T follicular helper cell (primary cell): ENCODE measurements at regions not wholly inside any gene's neighbourhood (a gene's known extent, or its start where the extent isn't known, plus 50 kb on each side); places are given as distances from the start of the nearest gene placed in this dataset.

Experiments
- DNase-seq: peaks from one replicate; pipeline ENCODE4 v3.0.0-alpha.2; 2020; ENCODE audit warnings: low read depth

DNA sequence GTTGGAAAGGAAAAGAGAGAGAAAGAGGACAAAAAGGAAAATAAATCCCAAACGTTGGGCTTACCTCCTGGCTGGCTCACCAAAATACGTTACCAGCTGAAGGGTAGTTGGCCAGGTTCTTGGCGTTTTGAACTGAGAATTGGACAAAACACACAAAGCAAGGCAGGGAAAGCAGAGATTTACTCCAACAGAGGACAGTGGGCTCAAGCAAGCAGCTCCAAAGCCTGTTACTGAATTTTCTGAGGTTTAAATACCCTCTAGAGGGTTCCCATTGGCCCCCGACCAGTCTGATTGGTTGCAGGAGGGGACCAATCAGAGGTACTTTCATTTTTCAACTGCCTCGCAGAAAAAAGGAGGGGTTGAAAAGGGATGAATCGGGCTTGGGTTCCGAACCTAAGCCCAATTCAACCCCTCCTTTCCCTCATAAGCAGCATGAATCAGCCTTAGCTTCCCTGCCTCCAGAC, 55.6 kb upstream of the ALOX12 start:
- DNase-seq, result no peak

DNA sequence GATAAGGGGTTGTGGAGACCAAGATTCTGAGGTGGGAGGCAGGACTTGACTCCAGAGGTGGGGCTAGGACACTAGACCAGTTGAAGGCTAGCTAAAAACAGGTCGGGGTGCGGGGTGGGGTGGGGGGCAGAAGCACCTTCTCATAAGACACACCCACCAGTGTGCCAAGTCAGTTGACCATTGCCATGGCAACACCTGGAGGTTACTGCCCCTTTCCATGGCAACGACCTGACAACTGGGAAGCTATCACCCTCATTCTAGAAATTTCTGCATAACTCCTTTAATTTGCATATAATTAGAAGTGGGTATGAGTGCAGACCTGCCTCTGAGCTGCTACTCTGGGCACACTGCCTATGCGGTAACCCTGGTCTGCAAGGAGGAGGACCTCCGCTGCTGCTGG, 53.9 kb upstream of the ALOX12 start:
- DNase-seq, result no peak

DNA sequence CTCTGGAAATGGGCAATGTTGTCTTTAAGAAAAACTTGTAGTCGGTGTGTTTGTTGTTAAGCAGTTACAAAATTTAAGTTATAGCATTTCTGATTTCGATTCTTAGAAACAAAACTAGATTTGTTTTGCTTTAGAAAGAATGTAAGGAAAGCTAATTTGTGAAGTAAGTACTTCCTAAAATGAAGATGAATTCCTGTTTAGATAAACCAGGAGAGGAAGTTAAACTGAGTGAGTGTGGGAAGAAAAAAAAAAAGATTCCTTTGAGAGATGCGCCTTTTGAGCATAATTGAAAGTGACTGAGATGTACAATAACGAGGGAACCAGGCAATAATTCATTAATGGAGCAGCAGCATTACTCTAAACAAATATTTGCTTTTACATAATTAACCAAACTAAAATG, 52.4 kb upstream of the ALOX12 start:
- no peak for DNase-seq
